Glutamatergic neuron (in vitro differentiated cells): ENCODE measurements at regions not wholly inside any gene's neighbourhood (a gene's known extent, or its start where the extent isn't known, plus 50 kb on each side); places are given as distances from the start of the nearest gene placed in this dataset.

Experiments
- DNase-seq: peaks from one replicate; pipeline ENCODE4 v3.0.0; 2022
- H3K27ac Mint-ChIP-seq: one replicate; pipeline ENCODE4 v1.8.0; 2020; ENCODE audit warnings: mild to moderate bottlenecking, mixed read lengths, inconsistent platforms; ENCODE audit not compliant: unreplicated experiment
- H3K27me3 Mint-ChIP-seq: one replicate; pipeline ENCODE4 v1.8.0; 2020; ENCODE audit warnings: mild to moderate bottlenecking, moderate library complexity, mixed read lengths, inconsistent platforms; ENCODE audit not compliant: unreplicated experiment
- H3K36me3 Mint-ChIP-seq: one replicate; pipeline ENCODE4 v1.8.0; 2020; ENCODE audit warnings: mild to moderate bottlenecking, mixed read lengths, inconsistent platforms; ENCODE audit not compliant: unreplicated experiment
- H3K4me1 Mint-ChIP-seq: one replicate; pipeline ENCODE4 v1.8.0; 2020; ENCODE audit warnings: mild to moderate bottlenecking, low read depth, mixed read lengths, inconsistent platforms; ENCODE audit not compliant: unreplicated experiment
- H3K4me3 Mint-ChIP-seq: one replicate; pipeline ENCODE4 v1.8.0; 2020; ENCODE audit warnings: mild to moderate bottlenecking, mixed read lengths, inconsistent platforms; ENCODE audit not compliant: unreplicated experiment
- H3K9me3 Mint-ChIP-seq: one replicate; pipeline ENCODE4 v1.8.0; 2020; ENCODE audit warnings: mild to moderate bottlenecking, moderate library complexity, mixed read lengths, inconsistent platforms; ENCODE audit not compliant: unreplicated experiment
- CTCF ChIP-seq: fragments of 200-600 bp; sonication (generic); IDR thresholded peaks from one replicate; pipeline ENCODE4 v1.5.0; 2021; ENCODE audit not compliant: partially characterized antibody, unreplicated experiment

- no peak for TF ChIP-seq CTCF
- Mint-ChIP-seq H3K36me3 (no peaks in the 10 kb centered on the region), H3K9me3 (no peaks in the 10 kb centered on the region), H3K27ac (no peak overlapping the region), H3K4me3 (no peak overlapping the region), H3K27me3 (no peaks in the 10 kb centered on the region), H3K4me1 (no peaks in the 10 kb centered on the region)
- no peak for DNase-seq
These were observed 1247.3 kb downstream of the NXPH1 start for GRCh38 chr7:9680713-9681112.

GRCh38 chr7:9681284-9681683 lies 1247.9 kb downstream of the NXPH1 start:
- no peaks in the 10 kb centered on the region for H3K27me3 Mint-ChIP-seq
- H3K4me1 Mint-ChIP-seq: no peaks in the 10 kb centered on the region
- DNase-seq: no peak
- no peak overlapping the region for H3K4me3 Mint-ChIP-seq
- no peak overlapping the region for H3K27ac Mint-ChIP-seq
- no peaks in the 10 kb centered on the region for H3K36me3 Mint-ChIP-seq
- no peak for TF ChIP-seq CTCF
- H3K9me3 Mint-ChIP-seq: no peaks in the 10 kb centered on the region

- no peaks in the 10 kb centered on the region for H3K4me1 Mint-ChIP-seq
- TF ChIP-seq CTCF: no peak
- DNase-seq: no peak
- H3K27me3 Mint-ChIP-seq: peaks cover 3% of the 10 kb centered on the region
- H3K4me3 Mint-ChIP-seq: no peak overlapping the region
- peaks cover 5% of the 10 kb centered on the region for H3K9me3 Mint-ChIP-seq
- no peak overlapping the region for H3K27ac Mint-ChIP-seq
- no peaks in the 10 kb centered on the region for H3K36me3 Mint-ChIP-seq
These were observed 1257.9 kb downstream of the NXPH1 start for GRCh38 chr7:9691286-9691685.

- no peak overlapping the region for H3K4me3 Mint-ChIP-seq
- DNase-seq: no peak
- H3K27me3 Mint-ChIP-seq: no peaks in the 10 kb centered on the region
- no peaks in the 10 kb centered on the region for H3K9me3 Mint-ChIP-seq
- H3K36me3 Mint-ChIP-seq: no peaks in the 10 kb centered on the region
- H3K27ac Mint-ChIP-seq: no peak overlapping the region
- TF ChIP-seq CTCF: no peak
- H3K4me1 Mint-ChIP-seq: no peaks in the 10 kb centered on the region
These were observed 1265.0 kb downstream of the NXPH1 start for GRCh38 chr7:9698375-9698774.

- H3K27me3 Mint-ChIP-seq: no peaks in the 10 kb centered on the region
- H3K9me3 Mint-ChIP-seq: no peaks in the 10 kb centered on the region
- H3K36me3 Mint-ChIP-seq: no peaks in the 10 kb centered on the region
- no peak overlapping the region for H3K27ac Mint-ChIP-seq
- H3K4me1 Mint-ChIP-seq: no peaks in the 10 kb centered on the region
- no peak for DNase-seq
- no peak overlapping the region for H3K4me3 Mint-ChIP-seq
- TF ChIP-seq CTCF: no peak
These were observed 1264.5 kb upstream of the PHF14 start for GRCh38 chr7:9709216-9709615.
